OCI-LY7 (cell line): ENCODE measurements at regions not wholly inside any gene's neighbourhood (a gene's known extent, or its start where the extent isn't known, plus 50 kb on each side); places are given as distances from the start of the nearest gene placed in this dataset.
"Not testable (repeated sequence)": the region's sequence is repeated elsewhere in the genome, so short reads cannot be mapped to it uniquely, and the experiment has no call there.

Source experiments
- CTCF ChIP-seq: fragments of 200-600 bp; sonication (generic); conservative IDR thresholded peaks from 2 replicates; pipeline ENCODE4 v1.5.1; 2014; ENCODE audit warnings: mild to moderate bottlenecking, antibody characterized with exemption, low read length, moderate library complexity, mixed read lengths
- EZH2phosphoT487 ChIP-seq: fragments of 200-600 bp; sonication (generic); IDR thresholded peaks from 2 replicates; pipeline ENCODE4 v1.6.1; 2018; ENCODE audit warnings: low read depth, borderline replicate concordance, mild to moderate bottlenecking, mixed run types, antibody characterized with exemption, low read length, moderate library complexity, mixed read lengths

- TF ChIP-seq CTCF, EZH2phosphoT487: not testable (repeated sequence)
Observed at GRCh38 chrX:41974677-41975076, 51.3 kb upstream of the CASK start.
